ENCODE measurements at regions not wholly inside any gene's neighbourhood (a gene's known extent, or its start where the extent isn't known, plus 50 kb on each side); places are given as distances from the start of the nearest gene placed in this dataset.

DNA sequence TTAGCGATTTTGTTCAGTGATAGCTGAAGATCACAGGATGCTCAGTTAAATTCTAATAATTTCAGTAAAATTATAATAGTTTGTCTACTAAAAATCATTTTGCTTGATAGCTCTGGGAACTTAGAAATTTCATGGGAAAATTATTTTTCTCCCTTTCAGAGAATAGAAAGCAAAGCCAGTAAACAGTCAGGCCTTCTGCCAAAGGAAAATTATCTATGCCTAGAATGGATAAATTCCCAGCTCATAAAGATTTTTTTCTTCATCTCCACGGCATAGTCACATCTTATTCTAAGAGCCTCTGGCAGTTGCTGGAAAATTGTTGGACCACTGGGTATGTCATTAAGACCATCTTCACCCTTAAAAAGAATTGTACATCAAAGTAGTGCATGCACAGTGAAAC lies 169.6 kb upstream of the ANO3 start:
- no peak for DNase-seq (ENCODE audit: low spot score)

DNA sequence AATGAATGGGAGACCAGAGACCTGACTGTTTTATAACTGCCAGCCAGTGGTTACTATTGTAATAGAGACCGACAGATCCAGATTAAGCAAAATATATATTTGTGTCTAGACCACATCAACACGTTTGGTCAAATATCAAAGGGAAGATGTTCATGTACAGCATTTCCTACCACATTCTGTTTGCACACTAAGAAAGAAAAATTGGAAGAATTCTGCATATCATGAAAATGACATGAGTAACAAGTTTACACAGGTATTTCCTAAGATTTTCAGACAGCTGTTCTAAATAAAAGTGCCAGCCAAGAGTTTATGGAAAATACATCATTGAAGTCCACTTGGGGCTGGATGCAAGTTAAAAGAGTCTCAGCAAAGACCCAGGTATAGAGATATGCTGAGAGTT lies 145.5 kb upstream of the ANO3 start:
- DNase-seq (ENCODE audit: low spot score): no peak

DNA sequence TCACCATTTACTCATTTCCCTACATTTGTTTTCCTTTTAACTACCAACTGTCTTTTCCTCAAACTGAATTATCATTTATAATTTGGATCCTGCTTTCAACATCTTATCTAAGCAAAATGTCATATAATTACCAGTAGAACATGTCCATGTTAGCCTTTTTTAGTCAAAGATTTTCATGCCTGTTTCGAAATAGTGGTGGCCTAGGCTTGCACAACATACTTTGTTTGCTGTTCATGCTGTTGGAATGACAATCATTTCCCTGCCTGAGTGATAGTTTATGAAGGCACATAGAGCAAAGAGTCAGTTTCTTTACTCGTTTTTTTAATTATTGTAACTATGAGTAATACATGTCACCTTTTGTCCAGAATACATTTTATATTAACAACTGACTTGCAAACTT lies 144.3 kb upstream of the ANO3 start:
- no peak for DNase-seq (ENCODE audit: low spot score)

DNA sequence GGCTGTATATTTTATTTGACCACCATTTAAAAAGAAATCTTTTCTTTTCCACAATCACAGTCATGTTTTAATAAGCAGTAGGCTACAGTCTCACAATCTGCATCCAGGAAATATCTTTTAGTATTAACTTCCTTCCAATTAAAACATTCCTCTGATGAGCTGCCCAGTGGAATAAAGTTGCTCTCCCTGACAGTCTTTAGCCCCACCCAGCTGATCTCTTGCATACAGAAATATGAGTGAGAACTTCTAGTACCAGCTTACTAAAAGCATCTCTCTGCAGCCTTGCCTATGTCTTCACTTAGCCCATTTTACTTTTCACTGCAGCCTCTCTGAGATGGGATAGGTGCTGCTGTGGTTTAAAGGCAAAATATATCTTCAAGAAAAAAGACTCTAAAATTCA lies 143.4 kb upstream of the ANO3 start:
- DNase-seq (ENCODE audit: low spot score): no peak

DNA sequence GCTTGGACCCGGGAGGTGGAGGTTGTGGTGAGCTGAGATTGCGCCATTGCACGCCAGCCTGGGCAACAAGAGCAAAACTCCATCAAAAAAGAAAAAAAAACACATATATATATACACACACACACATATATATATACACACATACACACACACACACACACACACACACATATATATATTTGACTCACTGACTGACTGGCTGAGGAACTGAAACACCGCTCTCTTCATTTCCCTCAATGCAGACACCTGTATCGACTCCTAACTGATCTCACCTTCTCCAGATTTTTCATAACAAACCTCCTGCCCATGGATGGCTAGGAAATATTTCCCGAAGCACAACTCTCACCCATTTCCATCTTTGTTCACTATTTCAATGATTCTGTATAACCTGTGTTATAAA lies 140.7 kb upstream of the ANO3 start:
- DNase-seq (ENCODE audit: low spot score): no peak

DNA sequence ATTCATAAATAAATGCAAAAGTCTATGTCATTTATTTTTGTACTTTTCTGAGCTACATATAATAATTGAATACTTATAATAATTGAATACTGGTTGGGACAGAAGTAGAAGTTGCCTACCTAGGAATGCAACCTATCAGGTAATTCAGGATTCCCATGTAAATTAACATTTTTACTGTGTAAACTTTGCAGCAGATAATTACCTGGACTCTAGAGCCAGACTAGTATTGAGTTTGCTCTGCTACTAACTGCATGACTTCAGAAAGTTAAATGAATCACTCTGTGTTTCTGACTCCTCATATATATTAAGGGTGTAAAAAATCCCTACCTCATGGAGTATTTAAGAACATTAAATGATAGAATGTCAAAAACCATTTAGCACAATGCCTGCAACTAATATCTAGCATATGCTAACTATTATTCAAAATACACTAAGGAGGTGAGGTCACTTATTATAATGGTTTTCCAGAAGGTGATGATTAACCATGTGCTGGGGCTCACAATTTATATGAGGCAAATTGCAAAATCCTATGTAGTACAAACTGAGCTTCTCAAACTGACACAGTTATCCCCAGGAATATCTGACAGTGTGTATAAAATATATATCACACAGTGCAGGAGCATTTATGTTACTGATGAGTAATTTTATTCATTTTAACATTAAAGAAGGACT lies 138.1 kb upstream of the ANO3 start:
- DNase-seq (ENCODE audit: low spot score): no peak

DNA sequence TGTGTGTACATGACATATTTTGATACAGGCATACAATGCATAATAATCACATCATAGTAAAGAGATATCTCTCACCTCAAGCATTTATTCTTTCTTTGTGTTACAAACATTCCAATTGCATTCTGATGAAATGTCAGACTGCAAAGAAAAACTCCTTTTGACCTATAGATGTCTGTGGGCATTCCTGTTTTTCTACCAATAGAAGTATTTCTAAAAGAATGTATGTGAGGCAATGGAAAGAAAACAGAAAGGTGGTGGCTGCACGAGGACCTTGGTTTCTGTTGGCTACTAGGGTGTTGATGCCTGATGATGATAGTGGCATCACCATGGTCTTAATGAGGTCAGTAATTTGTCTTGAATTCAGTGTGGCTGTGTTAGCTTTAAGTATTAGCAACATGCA lies 137.0 kb upstream of the ANO3 start:
- no peak for DNase-seq (ENCODE audit: low spot score)

DNA sequence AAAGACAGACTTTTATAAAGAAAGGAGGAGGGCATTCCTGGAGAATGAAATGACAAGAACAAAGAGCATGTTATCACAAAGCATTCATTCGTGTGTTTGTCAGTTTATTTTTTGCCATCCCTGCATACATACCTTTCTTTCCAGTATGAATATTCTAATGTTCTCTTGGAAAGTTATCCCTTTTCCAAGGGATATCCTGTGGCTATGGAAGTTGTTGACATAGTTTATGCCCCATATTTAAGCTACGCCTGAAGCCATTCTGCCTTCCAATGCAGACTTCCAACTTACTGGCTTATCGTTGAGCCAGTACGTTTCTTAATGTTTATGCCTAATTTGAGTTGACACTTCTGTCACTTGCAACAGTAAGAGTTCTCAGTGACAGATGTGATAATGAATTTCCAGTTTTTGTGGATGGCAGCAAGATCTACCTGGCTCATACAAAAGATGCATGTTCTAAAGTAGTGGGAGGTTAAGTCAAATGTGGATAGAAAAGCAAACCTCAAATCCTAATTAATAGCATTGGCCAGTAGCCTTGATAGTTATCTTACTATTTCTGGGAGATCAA lies 133.3 kb upstream of the ANO3 start:
- DNase-seq (ENCODE audit: low spot score): no peak

DNA sequence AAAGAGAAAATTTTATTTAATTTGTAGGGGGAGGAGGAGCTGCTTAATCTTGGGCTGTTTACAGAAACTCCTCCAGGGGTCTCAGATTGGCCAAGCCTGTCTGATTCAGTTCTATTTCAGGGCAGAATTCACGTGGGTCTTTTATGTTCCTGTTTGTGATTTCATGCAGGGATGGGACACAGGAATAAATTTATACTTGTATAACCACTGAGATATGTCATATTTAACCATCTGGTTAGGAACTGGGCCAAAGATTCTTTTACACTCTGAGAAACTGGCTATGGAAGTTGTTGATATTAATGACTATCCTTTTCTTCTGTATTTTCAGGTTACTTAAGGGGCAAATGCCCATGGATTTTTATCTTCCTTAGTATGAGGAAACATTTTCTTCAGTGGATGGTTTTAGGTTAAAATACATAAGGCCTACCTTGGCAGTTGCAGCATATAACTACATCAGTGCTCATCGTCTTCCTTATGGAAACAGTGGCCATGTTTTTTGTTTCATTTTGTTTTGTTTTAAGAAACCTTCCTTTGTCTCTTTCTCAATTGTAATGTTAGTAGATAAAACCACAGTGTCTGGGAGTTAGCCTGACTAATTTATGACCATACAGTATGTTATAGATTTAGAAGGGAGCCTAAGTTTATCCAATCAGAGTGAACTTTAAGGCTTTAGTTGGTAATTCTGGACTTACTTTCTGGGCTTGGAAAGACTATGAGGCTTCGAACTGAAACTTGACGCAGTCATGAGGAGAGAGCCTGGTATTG lies 132.4 kb upstream of the ANO3 start:
- DNase-seq (ENCODE audit: low spot score): no peak

DNA sequence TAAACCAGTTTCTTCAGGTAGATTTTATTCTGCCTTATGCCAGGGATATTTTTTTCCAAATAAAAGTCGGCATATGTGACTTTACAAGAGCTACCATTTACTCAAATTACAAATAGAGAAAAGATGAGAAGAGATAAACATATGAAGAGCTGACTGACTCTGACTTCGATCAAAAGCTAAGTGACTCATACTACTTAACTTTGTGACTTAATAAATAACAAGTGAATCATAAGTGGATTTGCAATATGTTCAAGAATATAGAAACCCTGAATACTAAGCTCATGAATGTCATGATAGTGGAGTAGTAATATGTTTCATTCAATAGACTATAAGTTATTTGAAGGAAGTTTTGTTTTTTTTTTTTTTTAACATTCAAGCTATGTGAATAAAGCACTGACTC lies 130.5 kb upstream of the ANO3 start:
- DNase-seq (ENCODE audit: low spot score): no peak

DNA sequence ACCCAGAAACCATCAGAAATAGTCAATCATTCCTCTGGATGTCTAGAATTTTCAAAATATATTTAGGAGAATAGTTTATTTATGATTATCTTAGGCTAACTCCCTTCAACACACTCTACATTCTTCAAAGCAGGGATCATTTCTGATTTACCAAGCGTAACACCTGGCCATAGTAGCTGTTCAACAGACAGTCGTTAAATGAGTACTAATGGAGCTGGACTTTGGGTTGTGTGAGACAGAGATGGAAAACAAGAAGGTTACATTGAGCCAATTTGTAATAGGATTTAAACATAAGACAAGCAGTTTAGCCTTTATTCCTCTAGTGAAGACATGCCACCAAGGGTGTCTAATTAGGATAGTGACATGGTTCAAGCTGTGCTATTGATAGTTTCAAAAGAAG lies 129.2 kb upstream of the ANO3 start:
- DNase-seq (ENCODE audit: low spot score): no peak

DNA sequence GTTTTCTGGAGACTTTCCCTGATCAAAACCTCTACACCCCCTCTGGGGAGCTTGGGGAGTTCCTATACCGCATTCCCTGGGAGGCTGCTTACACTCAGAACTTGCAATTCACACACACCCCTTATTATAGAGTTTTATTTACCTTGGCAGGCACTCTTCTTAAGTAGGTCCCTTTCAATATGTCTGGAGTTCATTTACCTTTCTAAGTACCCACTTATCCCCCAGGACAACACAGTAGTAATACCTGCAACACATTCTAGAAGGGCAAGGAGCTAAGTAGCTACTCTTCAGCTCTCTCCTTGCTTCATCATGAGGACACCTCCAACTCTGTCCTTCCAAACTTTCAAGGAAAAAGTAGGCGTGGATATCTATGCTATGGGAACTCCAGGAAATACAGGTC lies 127.8 kb upstream of the ANO3 start:
- DNase-seq (ENCODE audit: low spot score): no peak

DNA sequence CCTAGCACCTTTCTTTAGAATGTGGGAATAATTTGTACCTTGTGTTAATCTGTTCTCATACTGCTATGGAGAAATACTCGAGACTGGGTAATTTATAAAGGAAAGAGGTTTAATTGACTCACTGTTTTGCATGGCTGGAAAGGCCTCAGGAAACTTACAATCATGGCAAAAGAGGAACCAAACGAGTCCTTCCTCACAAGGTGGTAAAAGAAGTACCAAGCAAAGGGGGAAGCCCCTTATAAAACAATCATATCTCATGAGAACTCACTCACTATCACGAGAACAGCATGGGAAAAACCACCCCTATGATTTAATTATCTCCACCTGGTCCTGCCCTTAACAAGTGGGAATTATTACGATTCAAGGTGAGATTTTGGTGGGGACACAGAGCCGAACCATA lies 127.1 kb upstream of the ANO3 start:
- DNase-seq (ENCODE audit: low spot score): no peak

DNA sequence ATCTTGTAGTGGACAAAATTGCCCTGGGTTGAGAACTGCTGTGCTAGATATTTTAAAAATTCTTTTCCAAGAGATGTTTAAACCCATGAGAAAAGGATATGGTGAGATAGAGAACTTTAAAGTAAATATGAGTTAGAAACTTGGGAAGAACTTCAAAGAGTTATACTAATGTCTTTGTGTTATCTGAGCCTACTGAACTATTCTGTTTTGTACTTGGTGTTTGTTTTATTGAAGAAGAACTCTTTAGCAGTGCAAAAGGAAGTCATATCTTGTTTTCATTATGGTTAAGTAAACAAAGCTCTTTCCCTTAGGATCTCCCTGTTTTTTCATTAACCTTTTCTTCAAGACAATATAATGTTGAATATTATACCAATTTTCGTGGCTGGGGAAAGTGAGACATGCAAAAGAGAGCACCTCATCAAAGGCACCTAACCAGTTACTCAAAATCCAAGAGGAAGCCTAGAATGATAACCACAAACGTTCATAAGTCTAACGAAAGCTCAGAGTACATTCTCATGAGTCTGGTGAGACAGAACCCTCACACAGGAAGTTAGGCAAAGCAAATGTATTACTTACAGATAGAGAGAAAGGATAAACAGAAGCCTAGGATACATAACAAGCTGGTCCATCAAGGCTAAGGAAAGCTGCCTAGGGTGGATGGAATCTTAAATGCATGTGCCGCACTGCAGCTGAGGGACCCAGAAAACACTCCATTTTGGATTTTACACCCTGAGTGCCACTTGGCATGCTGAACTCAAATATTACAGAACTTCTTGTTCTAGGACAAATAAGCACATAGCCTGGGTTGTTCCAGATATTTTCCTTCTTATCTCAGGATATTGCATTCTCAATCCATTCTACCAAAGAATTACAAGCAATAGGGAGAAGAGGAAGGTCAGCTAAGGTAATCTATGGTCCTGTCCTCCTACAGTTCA lies 112.5 kb upstream of the ANO3 start:
- DNase-seq (ENCODE audit: low spot score): no peak

DNA sequence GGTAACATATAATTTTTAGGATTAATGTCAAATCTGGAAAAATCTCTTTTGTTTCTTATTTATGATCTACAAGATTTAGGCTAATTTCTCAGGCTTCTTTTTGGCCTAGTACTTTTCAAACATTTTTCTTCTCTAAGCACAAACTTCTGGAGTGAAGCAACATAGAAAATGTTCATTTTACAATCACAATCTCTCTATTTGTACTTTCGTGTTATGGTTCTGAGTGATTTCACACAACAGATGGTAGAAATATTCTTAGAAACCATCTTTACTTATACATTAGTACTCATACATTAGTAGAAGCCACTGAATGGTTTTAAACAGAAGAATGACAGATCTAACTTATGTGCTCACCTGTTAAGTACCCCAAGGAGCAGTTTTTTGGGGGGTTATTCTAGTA lies 106.3 kb upstream of the ANO3 start:
- DNase-seq (ENCODE audit: low spot score): no peak

DNA sequence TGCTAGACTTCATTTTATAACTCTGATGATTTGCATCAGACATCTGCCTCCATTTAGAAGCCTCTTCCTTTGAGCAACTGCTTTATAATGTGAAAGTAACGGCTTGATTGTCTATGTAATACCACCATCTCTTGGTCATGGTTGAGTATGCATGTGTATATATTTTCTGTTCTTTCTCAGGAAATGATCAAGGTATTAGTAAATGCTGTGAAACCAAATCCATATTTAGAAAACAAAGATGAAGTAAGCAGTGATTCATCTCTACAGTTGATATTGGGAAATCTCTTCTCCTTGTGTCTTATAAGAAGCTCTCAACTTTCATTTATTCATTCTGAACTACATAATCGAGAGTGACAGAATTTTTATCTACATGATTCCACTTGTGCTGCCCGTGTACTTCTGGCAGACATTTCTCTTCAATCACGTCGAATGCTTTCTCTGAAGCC lies 104.6 kb upstream of the ANO3 start:
- peak; percentile 12 for DNase-seq (ENCODE audit: low spot score)

DNA sequence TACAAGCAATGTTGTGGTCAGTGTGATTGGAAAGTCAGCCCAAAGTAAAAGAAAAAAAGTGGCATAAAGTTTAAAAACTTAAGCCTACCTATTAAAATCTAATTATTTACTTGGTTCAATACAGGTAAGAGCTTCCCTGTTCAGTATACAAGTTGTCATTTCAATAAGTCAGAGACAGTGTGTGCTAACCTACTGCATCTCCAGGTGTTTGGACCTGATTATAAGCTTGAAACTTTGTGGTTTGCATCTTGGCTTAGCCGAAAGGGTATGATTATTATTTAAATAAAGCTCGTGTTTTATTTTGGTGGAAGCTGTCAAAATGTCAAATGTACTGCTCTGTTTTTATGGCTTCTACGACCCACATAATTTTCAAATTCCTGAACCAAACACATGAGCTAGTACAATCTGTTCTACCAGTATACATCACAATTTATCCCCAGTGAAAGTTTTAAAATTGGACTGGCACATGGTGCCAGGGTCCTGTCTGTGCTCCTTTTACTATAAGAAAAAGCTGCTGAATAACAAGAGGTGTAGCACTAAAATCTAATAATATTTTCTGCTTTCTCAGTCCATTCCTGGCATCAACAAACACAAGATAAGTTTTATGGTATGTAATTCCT lies 103.9 kb upstream of the ANO3 start:
- DNase-seq (ENCODE audit: low spot score): no peak

DNA sequence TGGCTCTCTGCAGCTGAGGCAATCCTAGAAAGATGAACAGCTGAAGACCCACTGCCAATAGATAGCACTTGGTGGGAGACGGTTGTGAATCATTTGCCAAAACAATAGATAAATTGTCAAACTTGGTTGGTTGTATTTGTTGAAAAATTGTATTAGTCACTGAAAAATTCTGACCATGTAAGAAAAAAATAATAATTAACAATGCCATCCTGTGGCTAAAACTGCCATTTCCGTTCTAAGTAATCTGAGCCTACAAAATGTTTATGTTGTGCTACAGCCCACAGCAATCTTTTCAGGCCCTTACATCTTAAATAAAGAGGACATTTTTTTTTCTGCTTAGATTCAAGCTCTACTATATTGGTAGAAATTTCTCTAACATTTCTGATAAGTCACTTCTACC lies 103.2 kb upstream of the ANO3 start:
- DNase-seq (ENCODE audit: low spot score): no peak

DNA sequence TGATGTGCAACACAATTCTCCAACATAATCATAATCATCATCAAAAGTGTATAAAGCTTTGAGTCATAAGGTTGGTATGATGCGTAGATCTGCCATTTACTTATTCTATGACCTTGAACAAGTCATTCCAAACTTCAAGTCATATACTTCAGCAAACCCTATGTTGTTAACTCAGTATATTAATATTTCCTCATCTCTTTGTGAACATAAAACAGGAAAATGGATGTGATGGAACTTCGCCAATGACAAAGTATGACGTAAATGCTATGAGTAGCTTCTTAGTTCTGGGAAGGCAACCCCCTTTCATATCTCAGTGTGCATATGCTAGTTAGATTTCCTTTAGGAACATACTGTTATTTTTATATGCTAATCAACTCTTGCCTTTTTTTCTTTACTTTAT lies 102.7 kb upstream of the ANO3 start:
- DNase-seq (ENCODE audit: low spot score): no peak

DNA sequence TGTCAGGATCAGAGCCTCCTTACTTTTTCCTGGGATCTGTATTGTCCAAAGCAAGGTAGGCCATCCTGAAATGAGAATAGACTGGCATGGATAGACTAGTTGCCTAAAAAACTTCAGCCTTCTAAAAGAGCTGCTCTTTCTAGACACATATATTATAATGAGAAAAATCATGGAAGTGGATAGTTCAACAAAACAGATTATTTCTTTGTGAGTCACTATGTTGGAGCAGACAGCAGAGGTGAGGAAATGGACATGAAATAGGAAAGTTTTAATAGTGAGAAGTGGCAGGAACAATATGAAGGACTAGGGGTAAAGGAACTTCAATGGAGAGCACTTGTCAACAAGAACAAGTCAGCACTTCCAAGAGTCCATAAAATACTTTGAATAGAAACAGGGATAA lies 101.9 kb upstream of the ANO3 start:
- DNase-seq (ENCODE audit: low spot score): no peak

DNA sequence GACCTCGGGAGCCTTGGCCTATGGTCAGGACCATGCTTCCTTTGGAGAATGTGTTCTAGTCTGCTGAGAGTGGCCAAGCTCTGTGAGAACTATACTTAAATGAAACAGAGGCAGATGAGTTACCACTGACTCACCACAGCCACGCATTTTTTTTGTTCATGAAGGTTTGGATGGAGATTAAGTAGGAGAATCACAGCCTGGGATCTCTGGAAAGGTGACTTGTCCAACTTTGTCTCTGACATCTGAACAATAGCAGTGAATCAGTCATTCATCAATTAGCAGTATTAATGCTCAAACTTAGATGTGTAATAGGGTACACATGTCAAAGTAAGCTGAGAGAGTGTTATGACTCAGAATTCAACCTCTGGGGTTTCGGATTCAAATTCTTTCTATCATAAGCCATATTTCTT lies 100.7 kb upstream of the ANO3 start:
- DNase-seq (ENCODE audit: low spot score): no peak

DNA sequence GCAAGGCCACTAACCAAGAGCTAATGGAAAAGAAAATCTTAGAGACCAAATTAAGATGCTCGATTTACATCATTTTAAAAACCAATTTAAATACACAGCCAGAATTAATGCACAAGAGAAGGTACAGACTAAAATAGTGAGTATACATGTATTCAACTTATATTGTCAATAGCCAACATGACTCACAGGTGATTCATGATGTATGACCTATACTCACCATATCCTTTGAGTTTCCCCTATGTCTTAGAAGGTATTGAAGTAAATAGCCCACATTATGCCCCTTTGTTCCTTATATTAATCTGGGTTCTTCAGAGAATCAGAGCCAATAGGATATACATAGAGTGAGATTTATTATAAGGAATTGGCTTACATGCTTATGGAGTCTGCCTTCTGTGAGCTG lies 97.5 kb upstream of the ANO3 start:
- no peak for DNase-seq (ENCODE audit: low spot score)
